Heart left ventricle (tissue), 16 donors: ENCODE measurements at regions not wholly inside any gene's neighbourhood (a gene's known extent, or its start where the extent isn't known, plus 50 kb on each side); places are given as distances from the start of the nearest gene placed in this dataset.

ENCODE experiments used
- ATAC-seq, 4 donors: fragments of 200-7000 bp; cut with Tn5 transposase; one replicate each; pipeline ENCODE4 v1.9.1; 2020 to 2022; ENCODE audit warnings: moderate library complexity in 4 of 4, mild to moderate bottlenecking in 3 of 4, moderate number of reproducible peaks in 1 of 4
- DNase-seq, 5 donors: peaks; one replicate each; pipeline ENCODE4 v3.0.0-alpha.2; 2020
- H3K27ac ChIP-seq, 12 donors: fragments of 200-600 bp; sonication (generic) in 4 of 12; one replicate each; pipeline versions ENCODE4 v1.5.0 to v1.8.0; 2016 to 2022; ENCODE audit warnings: mild to moderate bottlenecking in 2 of 12
- H3K27me3 ChIP-seq, 9 donors: fragments of 200-600 bp; sonication (generic) in 2 of 9; one replicate each; pipeline versions ENCODE4 v1.5.1 to v1.8.0; 2016 to 2022; ENCODE audit warnings: mild to moderate bottlenecking in 3 of 9
- H3K36me3 ChIP-seq, 9 donors: fragments of 200-600 bp; sonication (generic) in 2 of 9; one replicate each; pipeline versions ENCODE4 v1.5.0 to v1.8.0; 2018 to 2022; ENCODE audit warnings: mild to moderate bottlenecking in 2 of 9
- H3K4me1 ChIP-seq, 12 donors: fragments of 200-600 bp; sonication (generic) in 4 of 12; one replicate each; pipeline versions ENCODE4 v1.5.0 to v1.8.0; 2016 to 2022; ENCODE audit warnings: mild to moderate bottlenecking in 3 of 12
- H3K4me3 ChIP-seq, 12 donors: fragments of 200-600 bp; sonication (generic) in 4 of 12; one replicate each; pipeline versions ENCODE4 v1.5.0 to v1.8.0; 2017 to 2022; ENCODE audit warnings: mild to moderate bottlenecking in 9 of 12, moderate library complexity in 4 of 12
- H3K9me3 ChIP-seq, 12 donors: fragments of 200-600 bp; sonication (generic) in 4 of 12; one replicate each; pipeline versions ENCODE4 v1.5.0 to v1.8.0; 2016 to 2022; ENCODE audit warnings: mild to moderate bottlenecking in 1 of 12
- POLR2A ChIP-seq, 2 donors: fragments of 450-650 bp; IDR thresholded peaks; one replicate each; pipeline ENCODE4 v1.6.1; 2017; ENCODE audit warnings: antibody characterized with exemption in 2 of 2, mild to moderate bottlenecking in 2 of 2, moderate library complexity in 2 of 2
- WGBS, 4 donors: extraction: QIAGEN DNeasy Blood & Tissue Kit in 2 of 4; methylation state at CpG; one replicate each; pipeline versions ENCODE4 v1.1.5 to v1.1.7; 2013 to 2018; 5-methylcytosine and 5-hydroxymethylcytosine counted together
- intact Hi-C, 10 donors: fragments of 100-400 bp; cut with DNase I; formaldehyde crosslinking; loops; one replicate each; pipeline versions ENCODE4 v1.11.1 to v1.14.2; 2022
- TF ChIP-seq, protein P1 (sequence below), 12 donors: fragments of 200-600 bp; sonication (generic) in 4 of 12; IDR thresholded peaks; one replicate each; pipeline versions ENCODE4 v1.5.0 to v1.8.0; 2018 to 2022; ENCODE audit warnings: antibody characterized with exemption in 12 of 12, mild to moderate bottlenecking in 5 of 12
- donor health status: ischemic (EF 13 %, LVEDD 7.1; RV severe dilation, severe dysfunction).
- donor health status: healthy with polysubstance abuse.
- donor health status: DM: no; HTN: yes; CAD: no.
- donor health status: DM: no; HTN: no; CAD: no.
- donor health status: ischemic (EF 25% LVEDD 6.9; RV normal size, moderate dysfunction).
- donor health status: ischemic (EF 25% LVEDD 5.7; RV mildly dilated, moderate dysfunction).
- donor health status: healthy.
- donor health status: DM: yes; HTN: yes; CAD: no.
- donor health status: ischemic (EF 35%, LVEDD 5.7; RV mildly dilated, moderate dysfunction).
- donor health status: nonischemic (EF 11% LVEDD 7.7; RV severe dilation, severe dysfunction).
- donor health status: DM: yes; HTN: yes; CAD: no.
- donor health status: PGD.
- donor health status: ischemic (EF 29% LVEDD 5.4; RV normal size, mild dysfunction).
- donor health status: nonischemic (EF 23%, LVEDD 6.1; RV moderate dilation, normal function).

GRCh38 chr12:86550218-86551145 is 294.3 kb upstream of the MGAT4C start:
- WGBS, 4 donors = 82 to 90% (median 89%) methylated on average over 3 to 7 of the region's 7 CpGs
- peak in 1 of 4 donors; percentile 18 for ATAC-seq
- Histone ChIP-seq H3K27me3 (no peaks in the 10 kb centered on the region), H3K4me1 (no peaks in the 10 kb centered on the region), H3K4me3 (no peak overlapping the region), H3K27ac (no peak overlapping the region), H3K36me3 (no peaks in the 10 kb centered on the region), H3K9me3 (no peaks in the 10 kb centered on the region)
- DNase-seq = no peak
- intact Hi-C loops = no loop called here
- no peak for TF ChIP-seq POLR2A (IDR thresholded peaks at IDR 0.05)
- TF ChIP-seq, protein P1, sequence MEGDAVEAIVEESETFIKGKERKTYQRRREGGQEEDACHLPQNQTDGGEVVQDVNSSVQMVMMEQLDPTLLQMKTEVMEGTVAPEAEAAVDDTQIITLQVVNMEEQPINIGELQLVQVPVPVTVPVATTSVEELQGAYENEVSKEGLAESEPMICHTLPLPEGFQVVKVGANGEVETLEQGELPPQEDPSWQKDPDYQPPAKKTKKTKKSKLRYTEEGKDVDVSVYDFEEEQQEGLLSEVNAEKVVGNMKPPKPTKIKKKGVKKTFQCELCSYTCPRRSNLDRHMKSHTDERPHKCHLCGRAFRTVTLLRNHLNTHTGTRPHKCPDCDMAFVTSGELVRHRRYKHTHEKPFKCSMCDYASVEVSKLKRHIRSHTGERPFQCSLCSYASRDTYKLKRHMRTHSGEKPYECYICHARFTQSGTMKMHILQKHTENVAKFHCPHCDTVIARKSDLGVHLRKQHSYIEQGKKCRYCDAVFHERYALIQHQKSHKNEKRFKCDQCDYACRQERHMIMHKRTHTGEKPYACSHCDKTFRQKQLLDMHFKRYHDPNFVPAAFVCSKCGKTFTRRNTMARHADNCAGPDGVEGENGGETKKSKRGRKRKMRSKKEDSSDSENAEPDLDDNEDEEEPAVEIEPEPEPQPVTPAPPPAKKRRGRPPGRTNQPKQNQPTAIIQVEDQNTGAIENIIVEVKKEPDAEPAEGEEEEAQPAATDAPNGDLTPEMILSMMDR (IDR thresholded peaks at IDR 0.05) = no peak

DNA sequence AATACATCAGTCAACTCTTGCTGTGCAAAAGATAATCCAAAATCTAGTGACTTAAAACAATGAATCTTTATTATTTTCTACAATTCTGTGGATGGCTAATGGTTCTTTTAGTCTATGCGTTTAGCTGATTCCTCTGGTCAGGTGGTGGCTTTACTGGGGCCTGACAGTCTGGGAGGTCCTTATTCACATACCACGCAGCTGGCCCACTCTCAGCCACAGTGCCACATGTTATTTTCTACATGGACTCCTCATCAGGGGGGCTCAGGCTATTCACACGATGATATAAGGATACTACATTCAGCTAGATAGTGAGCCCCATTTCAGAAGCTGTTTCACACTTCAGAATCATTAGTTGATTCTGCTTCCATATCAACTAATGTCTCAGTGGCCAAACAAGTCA is 287.5 kb upstream of the MGAT4C start:
- no peaks in the 10 kb centered on the region for H3K36me3 ChIP-seq
- no peak for DNase-seq

GRCh38 chr12:86530996-86531655 is 274.9 kb upstream of the MGAT4C start:
- intact Hi-C loops = no loop called here
- H3K4me1 ChIP-seq = no peaks in the 10 kb centered on the region
- peaks cover 0 to 8% (median 0%) of the 10 kb centered on the region in 12 donors for H3K9me3 ChIP-seq
- H3K27me3 ChIP-seq = no peaks in the 10 kb centered on the region
- H3K27ac ChIP-seq = no peak overlapping the region
- no peak overlapping the region for H3K4me3 ChIP-seq
- 61 to 94% (median 82%) methylated on average over 1 of the region's 1 CpG for WGBS, 4 donors
- no peaks in the 10 kb centered on the region for H3K36me3 ChIP-seq
- TF ChIP-seq, protein P1 (IDR thresholded peaks at IDR 0.05) = no peak
- no peak for TF ChIP-seq POLR2A (IDR thresholded peaks at IDR 0.05)
- DNase-seq (no peak), ATAC-seq (no peak)

More for the DNA sequence above, 287.5 kb upstream of the MGAT4C start:
- no peak overlapping the region for H3K4me3 ChIP-seq
- ATAC-seq = no peak
- no peaks in the 10 kb centered on the region for H3K27me3 ChIP-seq
- WGBS, 4 donors = 38 to 45% (median 41%) methylated on average over 3 of the region's 3 CpGs
- no peaks in the 10 kb centered on the region for H3K4me1 ChIP-seq
- H3K27ac ChIP-seq = no peak overlapping the region
- no peak for TF ChIP-seq POLR2A (IDR thresholded peaks at IDR 0.05)
- TF ChIP-seq, protein P1 (IDR thresholded peaks at IDR 0.05) = no peak
- intact Hi-C loops = loop anchor here in 1 of 10 donors (2.0 kb wide), 1 partner anchor 17 kb away; no protein-coding TSS in a partner anchor
- no peaks in the 10 kb centered on the region for H3K9me3 ChIP-seq

DNA sequence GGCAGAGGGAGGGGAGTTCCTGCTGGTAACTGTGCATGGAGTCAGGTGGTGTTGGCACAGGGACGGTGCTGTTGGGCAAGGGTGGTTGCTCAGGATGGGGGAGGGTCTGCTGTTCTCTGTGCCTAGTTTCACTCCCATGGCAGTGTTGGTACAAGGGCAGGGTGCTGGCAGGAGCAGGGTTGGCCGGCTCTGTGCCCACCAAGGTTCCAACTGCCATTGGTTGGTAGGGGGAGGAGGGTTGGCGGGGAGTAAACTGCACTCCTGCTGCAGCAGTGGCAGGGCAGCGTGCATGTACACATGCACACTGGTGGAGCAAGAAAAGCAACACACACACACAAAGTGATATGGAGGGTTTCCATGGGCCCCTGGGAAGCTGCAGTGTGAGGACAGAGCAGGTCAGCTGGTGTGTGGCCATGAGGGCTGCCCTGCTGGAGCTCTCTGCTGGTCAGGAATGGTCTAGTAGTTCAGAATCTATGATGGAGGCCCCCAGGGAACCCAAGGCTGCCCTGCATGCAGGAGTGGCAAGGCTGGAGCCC is 269.9 kb upstream of the MGAT4C start:
- DNase-seq (no peak), ATAC-seq (no peak)
- H3K36me3 ChIP-seq = no peaks in the 10 kb centered on the region
- no peak overlapping the region for H3K27ac ChIP-seq
- H3K27me3 ChIP-seq = no peaks in the 10 kb centered on the region
- TF ChIP-seq POLR2A (IDR thresholded peaks at IDR 0.05) = no peak
- TF ChIP-seq, protein P1 (IDR thresholded peaks at IDR 0.05) = no peak
- H3K4me1 ChIP-seq = no peaks in the 10 kb centered on the region
- intact Hi-C loops = no loop called here
- peaks cover 0 to 42% (median 4%) of the 10 kb centered on the region in 12 donors for H3K9me3 ChIP-seq
- 92 to 100% (median 95%) methylated on average over 3 to 4 of the region's 4 CpGs for WGBS, 4 donors
- H3K4me3 ChIP-seq = no peak overlapping the region
